Activated CD4-positive, alpha-beta T cell treated with anti-CD3 and anti-CD28 coated beads for 24 hours (primary cell): ENCODE measurements at regions not wholly inside any gene's neighbourhood (a gene's known extent, or its start where the extent isn't known, plus 50 kb on each side); places are given as distances from the start of the nearest gene placed in this dataset.
"Not testable (repeated sequence)": the region's sequence is repeated elsewhere in the genome, so short reads cannot be mapped to it uniquely, and the experiment has no call there.

ENCODE experiments used
- DNase-seq, 2 donors: peaks; one replicate each; pipeline ENCODE4 v3.0.0-alpha.2; 2020; ENCODE audit warnings: low read depth in 2 of 2

DNA sequence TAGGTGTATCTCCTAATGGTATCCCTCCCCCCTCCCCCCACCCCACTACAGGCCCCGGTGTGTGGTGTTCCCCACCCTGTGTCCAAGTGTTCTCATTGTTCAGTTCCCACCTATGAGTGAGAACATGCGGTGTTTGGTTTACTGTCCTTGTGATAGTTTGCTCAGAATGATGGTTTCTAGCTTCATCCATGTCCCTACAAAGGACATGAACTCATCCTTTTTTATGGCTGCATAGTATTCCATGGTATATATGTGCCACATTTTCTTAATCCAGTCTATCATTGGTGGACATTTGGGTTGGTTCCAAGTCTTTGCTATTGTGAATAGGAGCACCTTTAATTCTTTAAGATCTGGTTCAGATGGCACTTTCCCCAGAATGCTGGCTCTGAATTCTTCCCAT is 58.5 kb upstream of the PTGFRN start:
- not testable (repeated sequence) for DNase-seq

DNA sequence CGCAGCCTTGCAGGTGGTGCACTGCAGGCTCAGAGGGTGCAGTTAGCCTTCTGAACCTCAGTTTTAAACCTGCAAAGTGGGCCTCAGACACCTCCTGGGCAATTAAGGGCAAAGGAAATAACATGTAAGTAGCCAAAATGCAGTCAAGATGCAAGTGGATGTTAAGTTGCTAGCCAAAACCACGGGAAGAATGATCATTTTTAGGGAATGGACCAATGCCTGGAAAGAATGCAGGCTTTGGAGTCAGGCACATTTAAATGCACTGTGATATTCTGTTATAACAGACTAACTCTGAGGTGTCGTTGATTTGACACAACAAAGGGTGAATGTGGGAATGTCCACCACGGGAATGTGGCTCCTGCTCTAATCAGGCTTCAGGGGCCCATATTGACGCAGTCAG is 57.9 kb upstream of the PTGFRN start:
- DNase-seq = no peak

DNA sequence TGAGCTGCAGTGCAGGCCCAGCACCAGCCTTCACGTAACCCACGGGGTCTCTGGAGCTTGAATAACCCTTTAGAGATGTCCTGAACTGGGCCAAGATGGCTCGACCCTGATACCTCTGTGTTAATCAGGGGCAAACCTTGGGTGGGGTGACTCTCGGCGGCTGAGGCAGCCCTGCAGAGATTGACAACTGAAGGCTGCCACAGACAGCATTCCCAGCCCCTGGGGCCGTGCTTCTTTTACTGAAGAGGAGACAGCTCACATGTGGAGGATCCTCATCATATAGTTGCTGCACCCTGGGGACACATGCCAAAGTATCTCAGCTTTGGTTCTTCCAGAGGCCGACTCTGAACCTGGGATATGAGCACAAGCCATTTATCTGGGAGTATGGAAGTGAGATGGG is 57.3 kb upstream of the PTGFRN start:
- no peak for DNase-seq

DNA sequence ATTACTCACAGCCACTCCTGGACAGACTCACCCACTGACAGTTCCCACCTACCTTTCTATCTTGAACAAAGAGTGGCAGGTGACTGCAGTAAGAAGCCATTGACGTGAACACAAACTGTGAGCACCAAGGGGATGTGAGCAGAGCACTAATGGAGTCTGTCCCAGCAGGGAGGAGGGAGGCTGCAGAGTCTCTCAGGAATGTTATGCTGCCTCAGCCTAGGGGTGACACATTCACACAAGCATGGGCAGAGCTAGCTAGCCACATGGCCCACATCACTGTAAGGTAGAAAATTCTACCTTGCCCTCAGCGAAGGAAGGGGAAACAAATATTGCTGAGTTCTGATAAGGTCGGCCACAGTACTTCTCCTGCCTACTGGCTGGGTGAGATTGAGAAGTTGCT is 56.8 kb upstream of the PTGFRN start:
- no peak for DNase-seq

DNA sequence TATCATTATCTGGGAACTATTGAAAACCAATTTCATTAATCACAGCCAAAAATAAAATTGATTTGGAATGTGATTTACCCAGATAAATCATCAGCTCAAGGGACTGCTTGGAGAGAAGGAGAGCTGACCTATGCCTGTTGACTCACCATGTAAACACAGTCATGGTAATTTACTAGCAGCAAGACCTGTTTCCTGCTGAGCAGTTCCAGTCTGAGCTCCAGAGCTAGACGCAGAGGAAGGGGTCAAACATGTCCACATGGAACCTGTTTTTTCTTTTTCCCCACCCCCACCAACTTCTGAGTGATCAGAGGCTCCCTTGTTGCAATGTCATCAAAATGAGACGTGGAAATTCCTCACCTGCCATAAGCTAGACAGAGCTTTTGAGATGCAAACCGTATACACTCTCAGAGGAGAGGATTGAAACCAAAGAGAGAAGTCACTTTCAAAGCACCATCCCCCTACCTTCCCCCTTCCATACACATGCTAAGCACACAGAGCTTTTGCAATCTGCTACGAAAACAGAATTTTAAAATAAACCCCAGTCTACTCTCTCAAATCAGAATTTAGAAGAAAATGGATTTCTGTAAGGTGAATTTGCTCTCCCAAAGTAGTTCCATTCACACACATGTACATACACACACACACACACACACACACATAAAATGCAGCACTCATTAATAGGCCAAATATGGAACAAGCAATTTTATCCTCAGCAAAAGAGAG is 55.9 kb upstream of the PTGFRN start:
- DNase-seq = no peak

DNA sequence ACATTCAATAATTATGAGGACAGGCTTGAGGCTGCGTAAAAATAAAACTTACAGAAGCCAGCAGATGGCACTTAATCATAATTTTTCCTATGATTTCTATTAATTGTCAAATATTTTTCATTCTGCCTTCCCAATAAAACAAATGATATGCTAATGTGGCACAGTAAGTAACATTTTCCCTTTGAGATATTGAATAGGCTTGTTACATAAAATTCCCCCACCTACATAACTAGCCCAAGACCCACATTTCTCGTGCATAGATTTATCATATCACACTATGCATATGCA is 55.4 kb upstream of the PTGFRN start:
- DNase-seq = no peak

DNA sequence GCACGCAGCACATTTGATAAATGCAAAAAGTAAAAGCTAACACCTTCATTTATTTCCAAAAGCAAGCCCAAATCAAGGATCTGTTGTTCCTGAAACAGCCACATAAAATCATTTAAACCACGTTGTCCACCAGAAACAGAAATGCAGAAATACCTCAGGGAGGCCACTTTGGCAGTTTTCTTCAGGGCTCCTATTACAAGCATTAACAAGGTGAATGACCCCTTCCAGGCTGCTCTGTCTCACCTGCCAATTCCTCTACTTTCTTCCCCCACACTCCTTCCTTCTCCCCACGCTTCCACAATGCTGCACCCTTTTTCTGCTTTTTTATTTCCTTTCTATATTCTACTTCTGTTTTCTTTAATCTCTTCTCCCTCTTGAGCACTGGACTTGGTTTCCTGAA is 55.0 kb upstream of the PTGFRN start:
- no peak for DNase-seq

DNA sequence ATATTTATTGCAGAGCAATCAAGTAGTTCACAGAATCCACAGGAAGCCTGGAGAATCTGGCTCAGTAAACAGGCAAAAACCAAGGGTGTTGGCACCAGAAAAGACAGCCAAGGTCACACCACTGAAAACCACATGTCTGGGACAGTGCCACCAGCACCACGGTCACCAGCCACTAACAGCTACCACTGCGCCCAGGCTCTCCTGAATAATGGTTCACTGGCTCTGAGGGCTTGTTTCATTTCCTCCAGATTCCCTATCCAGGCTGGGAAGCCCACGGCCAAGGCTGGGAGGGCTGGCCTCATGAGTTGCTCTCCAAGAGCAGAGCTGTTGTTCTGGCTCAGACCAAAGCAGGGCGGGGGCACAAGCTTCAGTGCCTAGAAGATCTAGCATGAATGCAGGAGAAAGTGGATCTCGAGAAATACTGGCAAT is 54.5 kb upstream of the PTGFRN start:
- no peak for DNase-seq

DNA sequence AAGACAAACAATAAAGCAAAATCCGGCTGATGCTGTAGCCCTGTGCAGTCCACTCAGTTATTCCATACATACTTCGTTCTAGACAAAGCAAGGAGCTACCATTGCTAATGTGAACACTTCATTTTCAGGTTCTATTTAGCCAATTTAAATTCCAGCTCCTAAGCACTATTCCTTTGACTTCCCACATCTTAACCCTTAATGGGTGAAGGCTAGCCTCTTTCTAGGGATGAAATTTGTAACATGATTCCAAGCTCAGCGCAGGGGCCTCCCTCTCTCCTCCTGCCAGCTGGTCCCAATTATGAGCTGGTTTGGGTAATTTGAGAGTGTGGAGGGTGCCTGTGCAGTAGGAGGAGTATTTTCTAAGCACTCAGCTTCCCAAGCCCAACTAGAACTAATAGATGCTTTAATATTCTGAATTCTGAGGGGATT is 53.9 kb upstream of the PTGFRN start:
- DNase-seq = no peak

DNA sequence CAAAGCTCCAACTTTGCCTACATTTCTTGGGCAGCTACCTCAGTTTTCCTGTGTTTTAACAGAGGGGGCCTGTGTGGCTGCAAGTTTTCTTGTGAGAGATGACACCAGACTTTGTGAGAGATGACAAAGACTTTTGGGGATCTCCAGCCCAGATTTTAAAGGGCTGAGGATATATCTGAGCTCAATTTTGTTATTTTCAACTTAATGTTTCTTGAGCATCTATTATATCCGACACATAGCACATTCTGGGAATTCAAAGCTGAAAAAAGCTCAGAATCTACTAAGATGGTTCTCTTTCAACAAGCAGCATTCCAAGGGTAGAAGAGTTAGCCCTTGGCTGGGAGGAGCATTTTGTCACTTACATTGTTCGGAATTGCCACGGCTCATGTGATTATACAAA is 53.4 kb upstream of the PTGFRN start:
- no peak for DNase-seq

DNA sequence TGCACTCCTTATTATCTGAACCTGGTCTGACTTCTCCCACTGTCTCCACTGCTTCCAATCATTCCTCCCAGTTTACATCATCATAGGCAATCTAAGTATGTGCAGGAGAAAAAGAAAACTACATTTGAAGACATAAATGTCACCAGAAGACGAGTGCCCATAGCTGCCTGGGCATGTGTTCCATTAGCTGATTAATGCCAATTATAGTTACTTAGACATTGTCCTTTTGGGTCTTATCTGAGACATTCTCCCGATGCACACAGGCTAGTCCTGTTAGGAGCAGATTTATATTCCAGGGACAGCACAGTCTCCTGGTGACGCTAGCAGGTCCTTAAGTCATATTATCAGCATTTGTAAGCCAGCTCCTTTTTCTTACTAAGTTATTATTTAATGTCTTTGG is 52.6 kb upstream of the PTGFRN start:
- DNase-seq = no peak
